ENCODE measurements at regions not wholly inside any gene's neighbourhood (a gene's known extent, or its start where the extent isn't known, plus 50 kb on each side); places are given as distances from the start of the nearest gene placed in this dataset.

DNA sequence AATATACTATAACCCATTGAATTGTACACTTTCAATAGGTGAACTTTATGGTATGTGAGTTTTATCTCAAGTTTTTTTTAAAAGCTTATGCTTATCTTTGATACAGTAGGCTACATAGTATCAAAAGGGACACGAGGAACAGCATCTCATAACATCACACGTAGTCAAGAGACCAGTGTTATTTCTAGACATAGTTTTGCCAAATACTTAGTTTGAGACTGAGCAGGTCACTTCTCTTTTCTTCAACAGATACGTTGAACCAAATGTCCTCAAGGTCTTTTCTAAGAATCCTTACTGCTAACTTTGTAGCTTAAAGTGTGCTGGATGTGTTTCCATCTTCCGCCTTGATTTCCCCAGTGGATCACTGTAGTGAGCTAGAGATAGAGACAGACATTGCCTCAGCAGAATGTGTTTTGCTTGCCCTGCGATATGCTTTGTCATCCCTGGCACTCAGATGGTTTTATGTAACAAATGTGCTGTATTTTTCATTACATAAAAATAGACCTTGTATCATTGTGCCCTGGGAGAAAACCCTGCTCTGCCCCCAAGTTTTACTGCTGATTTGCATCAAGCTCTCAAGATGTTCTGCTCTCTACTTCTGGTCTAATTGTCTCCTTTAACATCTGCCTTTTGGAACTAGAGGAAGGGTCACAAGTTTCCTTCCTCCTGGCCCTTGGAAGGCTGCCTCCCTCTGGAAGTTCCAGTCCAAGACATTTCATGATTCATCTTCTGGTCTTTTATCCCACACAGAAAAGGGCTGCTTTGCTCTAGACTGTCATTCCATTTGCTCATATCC is 426.4 kb upstream of the RGMA start:
- Mint-ChIP-seq H3K27me3 (peaks cover 24% of the 10 kb centered on the region), H3K4me3 (no peak overlapping the region), H3K4me1 (no peaks in the 10 kb centered on the region), H3K27ac (no peak overlapping the region), H3K36me3 (ENCODE audit: low read depth) (no peaks in the 10 kb centered on the region), H3K9me3 (no peaks in the 10 kb centered on the region)
- ATAC-seq (replicated peaks): no peak

DNA sequence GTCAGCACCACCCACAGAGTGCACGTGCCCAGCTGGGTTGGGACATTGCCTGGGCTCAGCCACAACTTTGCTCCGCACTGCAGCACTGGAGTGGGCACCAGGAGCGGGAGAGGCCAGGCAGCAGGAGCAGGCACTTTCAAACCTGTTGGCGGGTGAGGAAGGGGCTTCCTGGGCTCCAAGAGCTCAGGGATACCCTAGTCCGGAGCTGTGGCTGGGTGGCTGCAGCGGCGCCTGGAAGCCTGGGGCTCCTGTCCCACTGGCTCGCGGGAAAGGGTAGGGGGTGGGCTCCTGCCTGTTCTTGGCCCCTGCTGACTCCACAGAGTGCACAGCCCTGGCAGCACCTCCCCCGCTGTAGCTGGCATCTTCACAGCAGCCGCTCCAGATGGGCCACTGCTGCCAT is 417.6 kb upstream of the RGMA start:
- no peak for ATAC-seq (replicated peaks)
- no peaks in the 10 kb centered on the region for H3K36me3 Mint-ChIP-seq (ENCODE audit: low read depth)
- no peak overlapping the region for H3K4me3 Mint-ChIP-seq
- H3K4me1 Mint-ChIP-seq: no peaks in the 10 kb centered on the region
- peaks cover 5% of the 10 kb centered on the region for H3K27me3 Mint-ChIP-seq
- H3K9me3 Mint-ChIP-seq: no peaks in the 10 kb centered on the region
- no peak overlapping the region for H3K27ac Mint-ChIP-seq

DNA sequence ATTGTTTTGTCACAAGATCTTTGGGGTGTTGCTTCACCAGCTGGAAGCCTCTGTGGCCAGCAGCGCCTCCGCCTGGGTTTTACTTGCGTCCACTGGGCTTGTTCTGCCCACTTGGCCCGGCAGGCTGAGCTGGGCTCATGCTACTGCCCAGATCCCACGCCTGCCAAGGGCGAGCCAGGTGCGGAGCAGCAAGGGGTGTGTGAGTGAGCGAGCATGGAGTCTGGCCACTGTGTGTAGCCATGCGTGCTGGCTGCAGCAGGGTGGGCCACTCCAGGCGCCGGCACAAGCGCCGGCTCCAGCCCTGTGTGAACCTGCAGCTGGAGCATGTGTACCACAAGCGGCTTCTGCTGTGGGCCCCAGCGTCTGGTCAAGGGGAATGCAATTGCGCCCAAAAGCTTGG is 416.5 kb upstream of the RGMA start:
- Mint-ChIP-seq H3K9me3 (no peaks in the 10 kb centered on the region), H3K36me3 (ENCODE audit: low read depth) (no peaks in the 10 kb centered on the region), H3K27ac (no peak overlapping the region), H3K4me1 (no peaks in the 10 kb centered on the region), H3K27me3 (peaks cover 8% of the 10 kb centered on the region), H3K4me3 (no peak overlapping the region)
- no peak for ATAC-seq (replicated peaks)

DNA sequence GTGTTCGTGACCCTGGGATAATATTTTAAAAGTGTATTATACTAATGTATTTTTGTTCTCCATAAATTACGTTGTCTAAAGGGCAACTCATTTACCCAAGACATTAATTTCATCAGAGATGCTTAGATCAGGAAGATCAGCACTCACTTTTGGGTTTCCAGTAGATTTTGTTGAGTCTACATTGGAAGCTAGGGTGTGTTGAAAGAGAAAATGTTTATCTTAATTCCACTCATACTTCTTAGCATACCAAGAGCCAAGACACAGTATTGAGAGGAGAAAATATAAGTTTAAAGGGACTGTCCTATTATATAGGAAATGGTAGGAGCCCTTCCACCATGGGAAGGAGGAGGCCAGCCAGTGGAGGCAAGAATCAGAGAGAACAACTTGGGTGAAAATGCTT is 412.9 kb upstream of the RGMA start:
- Mint-ChIP-seq H3K4me1 (no peaks in the 10 kb centered on the region), H3K27ac (no peak overlapping the region), H3K27me3 (peaks cover 22% of the 10 kb centered on the region), H3K36me3 (ENCODE audit: low read depth) (no peaks in the 10 kb centered on the region), H3K4me3 (no peak overlapping the region), H3K9me3 (no peaks in the 10 kb centered on the region)
- ATAC-seq (replicated peaks): no peak

DNA sequence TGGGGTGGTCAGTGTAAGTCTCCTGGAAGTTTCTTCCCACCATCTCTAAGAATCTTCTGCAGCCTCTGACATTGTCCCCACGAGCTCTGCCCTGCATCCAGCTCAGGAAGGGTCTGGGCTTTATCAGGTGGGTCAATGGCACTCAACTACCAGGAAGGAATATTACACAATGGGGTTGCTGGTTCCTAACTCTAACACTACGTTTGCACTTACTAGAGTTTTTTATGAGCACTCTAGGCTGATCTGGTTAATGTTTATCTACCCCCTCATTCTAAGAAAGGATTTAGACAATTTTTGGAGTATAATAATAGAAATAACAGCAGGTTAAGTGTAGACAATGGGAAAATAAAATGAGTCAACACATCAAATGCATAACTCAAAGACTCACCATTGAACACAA is 411.1 kb upstream of the RGMA start:
- no peak for ATAC-seq (replicated peaks)

DNA sequence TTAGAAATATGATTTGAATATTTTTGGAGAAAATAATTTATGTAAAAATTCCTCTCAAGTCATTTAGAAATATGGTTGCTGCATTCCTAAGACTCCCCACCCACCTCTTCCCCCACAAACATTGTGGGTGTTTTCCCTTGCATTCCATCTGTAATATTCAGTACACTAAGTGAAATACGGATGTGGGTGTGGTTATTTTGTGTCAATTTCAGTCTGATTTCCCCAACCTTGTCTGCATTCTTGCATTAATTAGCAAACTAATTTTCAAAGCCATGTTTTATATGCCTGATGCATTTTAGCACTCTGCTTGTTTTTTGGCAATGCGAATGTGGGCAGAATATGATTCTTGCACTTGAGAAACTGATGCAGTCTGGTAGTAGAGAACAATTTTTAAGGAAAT is 408.3 kb upstream of the RGMA start:
- no peaks in the 10 kb centered on the region for H3K4me1 Mint-ChIP-seq
- no peak overlapping the region for H3K27ac Mint-ChIP-seq
- no peaks in the 10 kb centered on the region for H3K36me3 Mint-ChIP-seq (ENCODE audit: low read depth)
- H3K27me3 Mint-ChIP-seq: peaks cover 26% of the 10 kb centered on the region
- H3K4me3 Mint-ChIP-seq: no peak overlapping the region
- no peaks in the 10 kb centered on the region for H3K9me3 Mint-ChIP-seq
- ATAC-seq (replicated peaks): no peak

More for the DNA sequence above, 411.1 kb upstream of the RGMA start:
- Mint-ChIP-seq H3K9me3 (no peaks in the 10 kb centered on the region), H3K27ac (no peak overlapping the region), H3K4me1 (no peaks in the 10 kb centered on the region), H3K27me3 (peaks cover 22% of the 10 kb centered on the region), H3K4me3 (no peak overlapping the region), H3K36me3 (ENCODE audit: low read depth) (no peaks in the 10 kb centered on the region)

DNA sequence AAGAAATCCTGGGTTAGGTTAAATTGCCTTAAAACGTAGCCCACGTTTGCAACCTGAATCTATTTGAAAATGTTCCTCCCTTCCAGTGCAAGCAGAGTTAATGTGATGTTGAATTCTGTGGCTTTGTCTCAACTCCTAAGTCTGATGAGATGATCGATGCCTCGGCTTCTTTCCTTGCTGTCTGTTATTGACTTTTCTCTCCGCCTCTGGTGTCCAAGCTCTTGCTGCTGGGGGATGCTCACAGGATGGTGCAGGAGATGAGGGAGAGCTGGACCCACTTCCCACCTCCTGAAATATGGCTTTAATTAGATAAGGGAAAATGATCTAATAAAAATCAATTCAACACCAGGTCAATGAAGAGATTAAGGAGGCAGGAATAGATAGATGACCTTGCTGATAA is 407.9 kb upstream of the RGMA start:
- no peak overlapping the region for H3K4me3 Mint-ChIP-seq
- no peak overlapping the region for H3K27ac Mint-ChIP-seq
- H3K4me1 Mint-ChIP-seq: no peaks in the 10 kb centered on the region
- peaks cover 26% of the 10 kb centered on the region for H3K27me3 Mint-ChIP-seq
- no peaks in the 10 kb centered on the region for H3K36me3 Mint-ChIP-seq (ENCODE audit: low read depth)
- ATAC-seq (replicated peaks): no peak
- H3K9me3 Mint-ChIP-seq: no peaks in the 10 kb centered on the region

DNA sequence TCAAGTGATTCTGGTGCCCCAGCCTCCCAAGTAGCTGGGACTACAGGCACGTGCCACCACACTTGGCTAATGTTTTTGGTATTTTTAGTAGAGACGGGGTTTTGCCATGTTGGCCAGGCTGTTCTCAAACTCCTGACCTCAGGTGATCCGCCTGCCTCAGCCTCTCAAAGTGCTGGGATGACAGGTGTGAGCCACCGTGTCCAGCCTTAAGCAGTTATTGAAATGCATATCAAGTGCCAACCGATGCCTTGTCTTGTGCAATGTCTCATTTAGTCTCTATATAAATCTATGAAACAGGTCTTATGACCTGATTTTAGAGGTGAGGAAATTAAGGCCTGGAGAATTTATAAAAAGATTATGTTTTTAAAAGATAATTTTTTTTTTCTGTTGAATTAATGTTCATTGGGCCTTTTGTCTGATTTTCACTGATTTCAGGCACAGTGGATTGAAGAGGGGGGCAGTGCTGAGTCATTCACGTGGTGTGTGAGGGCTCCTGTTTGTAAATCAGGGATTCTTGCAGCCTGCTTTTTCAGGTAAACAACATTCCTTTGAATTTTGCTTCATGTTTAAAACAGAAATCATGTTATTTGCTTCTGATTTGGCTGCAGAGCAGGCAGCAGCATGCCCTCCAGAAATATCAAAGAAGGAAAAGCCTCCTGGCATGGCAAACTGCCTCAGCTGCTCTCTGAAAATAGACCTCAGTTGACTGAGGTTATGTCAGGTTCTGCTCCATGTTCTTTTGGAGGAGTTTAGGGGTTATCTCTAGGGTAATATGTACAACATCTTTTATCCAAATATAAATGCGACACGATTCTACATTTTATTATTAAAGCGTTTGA is 407.0 kb upstream of the RGMA start:
- no peak overlapping the region for H3K4me3 Mint-ChIP-seq
- H3K36me3 Mint-ChIP-seq (ENCODE audit: low read depth): no peaks in the 10 kb centered on the region
- no peak overlapping the region for H3K27ac Mint-ChIP-seq
- H3K27me3 Mint-ChIP-seq: peaks cover 21% of the 10 kb centered on the region
- ATAC-seq (replicated peaks): no peak
- H3K4me1 Mint-ChIP-seq: no peaks in the 10 kb centered on the region
- no peaks in the 10 kb centered on the region for H3K9me3 Mint-ChIP-seq

DNA sequence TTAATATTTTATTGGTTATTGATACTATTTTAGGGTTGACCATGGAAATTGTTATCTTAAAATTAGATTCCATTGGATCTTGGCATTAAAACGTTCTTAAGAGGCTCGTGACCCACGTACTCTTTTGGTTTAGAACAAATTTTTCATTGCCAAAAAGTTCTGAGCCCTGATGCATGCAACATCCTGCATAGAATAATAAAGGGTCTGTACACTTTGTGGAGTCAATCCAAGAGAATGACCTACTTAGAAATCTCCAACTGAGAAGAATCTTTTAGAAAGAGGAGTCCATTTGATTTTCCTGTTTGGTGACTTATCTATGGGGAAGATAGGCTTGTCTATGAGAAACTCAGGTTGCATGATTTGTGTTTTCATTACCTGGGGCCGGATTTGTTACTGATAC is 404.2 kb upstream of the RGMA start:
- Mint-ChIP-seq H3K9me3 (no peaks in the 10 kb centered on the region), H3K27ac (no peak overlapping the region), H3K4me1 (no peaks in the 10 kb centered on the region), H3K4me3 (no peak overlapping the region), H3K36me3 (ENCODE audit: low read depth) (no peaks in the 10 kb centered on the region), H3K27me3 (peaks cover 10% of the 10 kb centered on the region)
- ATAC-seq (replicated peaks): no peak

DNA sequence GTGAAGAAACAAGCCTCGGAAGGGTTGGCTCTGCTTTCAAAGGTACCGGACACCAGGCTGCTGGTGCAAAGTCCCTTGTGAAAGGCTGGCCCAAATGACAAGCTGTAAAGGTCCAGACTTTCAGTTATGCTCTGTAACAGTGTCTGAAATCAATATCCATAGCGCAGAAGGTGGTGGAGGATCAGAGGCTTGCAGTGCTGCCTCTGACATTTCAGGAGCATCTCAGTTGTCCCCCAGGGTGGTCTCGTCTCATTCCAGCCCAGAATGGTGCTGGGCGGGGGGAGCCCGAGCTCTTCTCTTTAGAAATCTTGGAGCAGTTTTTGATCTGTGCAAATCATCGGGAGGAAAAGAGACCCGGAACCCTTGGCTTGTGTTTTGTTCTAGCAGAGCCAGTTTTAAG is 402.3 kb upstream of the RGMA start:
- Mint-ChIP-seq H3K27ac (no peak overlapping the region), H3K36me3 (ENCODE audit: low read depth) (no peaks in the 10 kb centered on the region), H3K27me3 (peaks cover 4% of the 10 kb centered on the region), H3K4me1 (no peaks in the 10 kb centered on the region), H3K9me3 (no peaks in the 10 kb centered on the region), H3K4me3 (no peak overlapping the region)
- ATAC-seq (replicated peaks): no peak

DNA sequence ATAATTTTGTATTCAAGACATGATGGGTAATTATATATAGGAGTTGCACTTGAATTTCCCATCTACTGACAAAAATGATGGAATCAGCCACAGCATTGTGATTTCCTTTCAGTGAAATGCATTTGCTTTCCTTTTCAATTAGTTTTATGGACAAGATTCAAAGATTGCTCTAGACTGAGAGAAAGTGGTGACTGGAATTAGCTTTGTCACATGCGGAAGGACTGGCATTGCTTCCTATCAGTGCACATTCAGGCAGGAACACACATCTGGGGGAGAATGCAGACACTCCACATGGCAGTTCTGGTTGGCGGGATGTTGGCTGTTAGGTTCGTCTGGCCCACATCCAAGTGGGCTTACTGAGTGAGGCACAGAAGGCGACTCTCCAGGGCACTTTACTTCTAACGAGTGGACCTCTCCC is 399.3 kb upstream of the RGMA start:
- peaks cover 6% of the 10 kb centered on the region for H3K27me3 Mint-ChIP-seq
- H3K36me3 Mint-ChIP-seq (ENCODE audit: low read depth): no peaks in the 10 kb centered on the region
- H3K27ac Mint-ChIP-seq: no peak overlapping the region
- no peaks in the 10 kb centered on the region for H3K9me3 Mint-ChIP-seq
- no peak overlapping the region for H3K4me3 Mint-ChIP-seq
- ATAC-seq (replicated peaks): no peak
- no peaks in the 10 kb centered on the region for H3K4me1 Mint-ChIP-seq

DNA sequence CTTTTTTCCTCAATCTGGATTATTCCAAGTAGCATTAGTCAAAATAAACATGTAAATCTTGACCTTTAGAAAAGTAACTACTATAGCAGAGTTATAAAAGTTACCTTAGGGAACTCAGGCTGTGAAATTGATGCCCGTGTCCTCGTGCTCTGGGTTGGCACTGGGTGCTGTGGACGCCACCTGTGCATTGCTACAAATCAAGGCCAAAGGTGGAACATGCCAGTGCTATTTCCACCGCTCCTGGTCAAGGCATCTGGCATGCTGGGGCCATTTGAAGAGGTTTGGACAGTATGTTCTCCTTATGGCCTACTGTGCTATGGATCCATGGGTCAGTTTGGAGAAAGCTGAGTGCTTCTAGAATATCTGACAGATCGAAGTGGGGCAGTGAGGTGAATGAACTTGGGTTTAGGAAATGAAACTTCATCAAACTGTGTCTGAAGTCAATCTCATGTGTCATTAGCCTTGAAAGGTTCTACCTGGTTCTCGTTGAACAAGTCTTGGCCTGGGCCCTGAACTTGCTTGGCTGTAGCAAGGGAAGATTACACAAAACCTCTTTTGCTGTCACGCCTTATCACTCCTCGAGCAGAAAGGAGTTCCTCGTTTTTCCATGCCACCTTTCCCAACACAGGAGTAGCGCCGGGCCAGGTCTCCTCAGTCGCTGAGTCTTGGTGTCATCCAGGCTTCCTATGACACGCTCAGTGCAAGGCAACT is 397.6 kb upstream of the RGMA start:
- H3K27ac Mint-ChIP-seq: no peak overlapping the region
- H3K27me3 Mint-ChIP-seq: peaks cover 5% of the 10 kb centered on the region
- no peaks in the 10 kb centered on the region for H3K9me3 Mint-ChIP-seq
- no peak overlapping the region for H3K4me3 Mint-ChIP-seq
- no peaks in the 10 kb centered on the region for H3K36me3 Mint-ChIP-seq (ENCODE audit: low read depth)
- ATAC-seq (replicated peaks): no peak
- no peaks in the 10 kb centered on the region for H3K4me1 Mint-ChIP-seq

DNA sequence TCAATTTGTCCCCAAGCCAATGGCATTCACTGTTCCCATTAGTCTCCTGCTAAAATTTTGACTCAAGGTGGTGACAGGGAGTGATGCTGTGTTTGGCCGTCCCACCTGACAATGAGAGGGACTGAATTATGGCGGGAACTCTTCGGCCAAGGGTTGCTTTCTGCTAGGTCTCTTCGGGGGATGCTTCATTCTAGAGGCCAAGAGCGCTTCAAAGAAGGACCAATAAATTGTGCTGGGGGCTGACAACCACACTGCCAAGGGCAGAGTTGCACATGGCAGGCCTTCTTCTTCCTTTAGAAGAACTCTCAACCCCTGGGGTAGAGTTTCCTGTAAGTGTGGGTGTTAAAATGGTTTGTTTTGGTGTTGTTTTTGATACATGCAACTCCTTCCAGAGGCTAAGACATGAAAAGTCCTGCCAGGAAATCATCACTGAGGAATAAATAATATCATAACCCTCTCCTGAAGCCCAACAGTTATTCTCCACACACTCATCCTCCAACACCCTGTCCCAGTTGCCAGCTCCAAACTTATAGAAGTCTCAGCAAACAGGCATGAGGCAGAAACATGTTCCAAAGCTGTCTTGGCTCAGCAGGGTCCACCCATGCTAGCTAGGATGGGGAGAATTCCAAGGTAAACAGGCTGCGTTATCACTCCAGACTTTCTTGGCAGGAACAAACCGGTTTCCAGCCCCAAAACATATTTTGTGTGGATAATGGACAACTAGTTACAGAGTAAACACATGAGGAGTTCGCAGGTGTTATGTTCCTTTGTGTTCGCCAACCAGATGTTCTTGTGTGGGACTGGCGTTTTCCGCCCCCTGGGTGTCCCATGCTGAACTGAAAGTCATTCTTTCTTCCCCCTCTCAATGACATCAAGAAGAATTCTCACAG is 396.7 kb upstream of the RGMA start:
- Mint-ChIP-seq H3K4me1 (no peaks in the 10 kb centered on the region), H3K36me3 (ENCODE audit: low read depth) (no peaks in the 10 kb centered on the region), H3K4me3 (no peak overlapping the region), H3K27me3 (peaks cover 5% of the 10 kb centered on the region), H3K27ac (no peak overlapping the region), H3K9me3 (no peaks in the 10 kb centered on the region)
- no peak for ATAC-seq (replicated peaks)

DNA sequence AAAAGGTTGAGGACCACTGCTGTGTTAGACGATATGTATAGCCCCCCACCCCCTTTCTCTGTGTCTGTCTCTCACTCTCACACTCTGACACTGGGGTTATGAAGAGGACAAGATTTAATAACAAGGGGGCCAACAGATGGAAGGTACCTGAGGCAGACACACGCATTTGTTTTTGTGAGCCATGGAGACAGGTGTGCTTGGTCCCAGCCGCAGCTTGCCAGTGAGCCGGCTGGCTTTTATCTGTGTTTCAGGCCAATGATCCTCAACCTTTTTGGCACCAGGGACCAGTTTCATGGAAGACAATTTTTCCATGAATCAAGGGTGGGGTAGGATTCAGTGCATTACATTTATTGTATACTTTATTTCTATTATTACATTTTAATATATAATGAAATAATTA is 394.9 kb upstream of the RGMA start:
- Mint-ChIP-seq H3K27me3 (peaks cover 5% of the 10 kb centered on the region), H3K4me3 (no peak overlapping the region), H3K9me3 (no peaks in the 10 kb centered on the region), H3K27ac (no peak overlapping the region), H3K36me3 (ENCODE audit: low read depth) (no peaks in the 10 kb centered on the region), H3K4me1 (no peaks in the 10 kb centered on the region)
- ATAC-seq (replicated peaks): no peak
